Endothelial cell of umbilical vein (primary cell): ENCODE measurements at regions not wholly inside any gene's neighbourhood (a gene's known extent, or its start where the extent isn't known, plus 50 kb on each side); places are given as distances from the start of the nearest gene placed in this dataset.

Experiments
- BruUV-seq: library from RNA; stranded (reverse); fragments of 400-500 nt; replicated peaks from 2 replicates; lab custom pipeline; 2021; lab: Mats Ljungman, UMichigan
- CTCF ChIA-PET: fragments of 300-600, 350-600 bp; sonication (Branson Sonifier 250); formaldehyde crosslinking; loops from one replicate; lab custom pipeline; 2021; ENCODE audit warnings: antibody characterized with exemption, inconsistent platforms; lab: Charles Lee
- POLR2A ChIA-PET: fragments of 300-600, 350-600 bp; sonication (Branson Sonifier 250); formaldehyde crosslinking; loops from one replicate; lab custom pipeline; 2021; ENCODE audit warnings: antibody characterized with exemption, inconsistent platforms; lab: Charles Lee
- DNase-seq: peaks from one replicate; pipeline ENCODE4 v3.0.0-alpha.2; 2011; ENCODE audit warnings: low read depth, low spot score
- FAIRE-seq: peaks from 2 replicates; lab custom pipeline; 2011; peaks lifted over from hg19 to GRCh38; lab: Jason Lieb, UNC
- H2AFZ ChIP-seq: 2 replicates; pipeline ENCODE4 v1.6.0; 2012; ENCODE audit warnings: low read depth, low read length, control low read depth, inconsistent platforms
- H3K27ac ChIP-seq: 2 replicates; pipeline ENCODE4 v1.5.1; 2011; ENCODE audit warnings: low read depth, mild to moderate bottlenecking, control low read depth, low read length, moderate library complexity; ENCODE audit not compliant: insufficient read depth
- H3K27me3 ChIP-seq, 2 experiments: 2 replicates each; pipeline versions ENCODE4 v1.6.0 to v1.6.1; 2011; ENCODE audit warnings: low read length in 2 of 2, mixed read lengths in 1 of 2; ENCODE audit not compliant: control insufficient read depth in 2 of 2, insufficient read depth in 2 of 2
- H3K36me3 ChIP-seq, 2 experiments: 2 replicates in 1 of 2; 3 replicates in 1 of 2; pipeline ENCODE4 v1.5.1; 2011; ENCODE audit warnings: low read length in 2 of 2, mild to moderate bottlenecking in 1 of 2, moderate library complexity in 1 of 2; ENCODE audit not compliant: control insufficient read depth in 2 of 2, insufficient read depth in 2 of 2; ENCODE audit errors: extremely low read depth in 1 of 2
- H3K4me1 ChIP-seq: 3 replicates; pipeline ENCODE4 v1.5.1; 2011; ENCODE audit warnings: mild to moderate bottlenecking, low read length; ENCODE audit not compliant: control insufficient read depth, insufficient read depth; ENCODE audit errors: extremely low read depth
- H3K4me2 ChIP-seq: 2 replicates; pipeline ENCODE4 v1.6.1; 2011; ENCODE audit warnings: low read length, control low read depth, mixed read lengths; ENCODE audit not compliant: insufficient read depth
- H3K4me3 ChIP-seq, 3 experiments: fragments of 200-600 bp in 1 of 3; sonication (generic), shearing (Covaris generic) in 1 of 3; replicated peaks in 1 of 3; 2 replicates each; pipeline ENCODE4 v1.5.1; 2011 to 2016; ENCODE audit warnings: control low read depth in 3 of 3, low read length in 3 of 3, mild to moderate bottlenecking in 2 of 3, inconsistent platforms in 1 of 3, low read depth in 1 of 3, moderate library complexity in 1 of 3; ENCODE audit not compliant: insufficient read depth in 1 of 3
- H3K79me2 ChIP-seq: 2 replicates; pipeline ENCODE4 v1.6.0; 2012; ENCODE audit warnings: low read length, inconsistent platforms; ENCODE audit not compliant: control insufficient read depth, insufficient read depth
- H3K9ac ChIP-seq: replicated peaks from 2 replicates; pipeline ENCODE3; 2011; ENCODE audit warnings: low read length, control low read depth; ENCODE audit not compliant: insufficient read depth; ENCODE audit errors: extremely low read depth
- H3K9me1 ChIP-seq: replicated peaks from 3 replicates; pipeline ENCODE4 v1.6.0; 2011; ENCODE audit warnings: mild to moderate bottlenecking, low read length; ENCODE audit not compliant: control insufficient read depth, insufficient read depth; ENCODE audit errors: extremely low read depth
- H3K9me3 ChIP-seq: replicated peaks from 2 replicates; pipeline ENCODE4 v1.5.1; 2012; ENCODE audit warnings: low read length, inconsistent platforms; ENCODE audit not compliant: control insufficient read depth, insufficient read depth
- H4K20me1 ChIP-seq: replicated peaks from 2 replicates; pipeline ENCODE3; 2011; ENCODE audit warnings: mild to moderate bottlenecking, low read length; ENCODE audit not compliant: control insufficient read depth, insufficient read depth; ENCODE audit errors: extremely low read depth
- EZH2 ChIP-seq: IDR thresholded peaks from 2 replicates; pipeline ENCODE4 v1.6.1; 2012; ENCODE audit warnings: borderline replicate concordance, low read depth, mild to moderate bottlenecking, moderate library complexity, low read length, inconsistent platforms; ENCODE audit not compliant: severe bottlenecking
- FOS ChIP-seq: IDR thresholded peaks from 2 replicates; pipeline ENCODE4 v1.6.1; 2011; ENCODE audit warnings: mild to moderate bottlenecking, low read length, moderate library complexity, borderline replicate concordance; ENCODE audit not compliant: insufficient read depth
- GATA2 ChIP-seq: IDR thresholded peaks from 2 replicates; pipeline ENCODE4 v1.7.0; 2011; ENCODE audit warnings: low read depth, mild to moderate bottlenecking, moderate library complexity, mixed read lengths, low read length; ENCODE audit not compliant: insufficient read length, insufficient read depth
- JUN ChIP-seq: IDR thresholded peaks from 2 replicates; pipeline ENCODE4 v1.6.1; 2011; ENCODE audit warnings: borderline replicate concordance, low read depth; ENCODE audit not compliant: insufficient read length, insufficient read depth
- MYC ChIP-seq: IDR thresholded peaks from one replicate; pipeline ENCODE4 v1.6.1; 2011; ENCODE audit warnings: mild to moderate bottlenecking, low read depth, low read length
- POLR2A ChIP-seq: IDR thresholded peaks from 2 replicates; pipeline ENCODE4 v1.6.1; 2012; ENCODE audit warnings: low read depth, mild to moderate bottlenecking, control low read depth, low read length
- POLR2AphosphoS5 ChIP-seq: IDR thresholded peaks from 2 replicates; pipeline ENCODE4 v1.6.1; 2012; ENCODE audit warnings: low read depth, mild to moderate bottlenecking, control low read depth, low read length, moderate library complexity; ENCODE audit not compliant: insufficient read depth
- dilution Hi-C: fragments of 300-500 bp; cut with MboI; formaldehyde crosslinking; loops from one replicate; pipeline ENCODE4 v1.15.0; 2019; ENCODE audit warnings: low sequenced_read_pairs; ENCODE audit not compliant: extremely low pct_ligation_motif_present
- intact Hi-C: fragments of 100-400 bp; cut with micrococcal nuclease; formaldehyde crosslinking; loops from one replicate; pipeline ENCODE4 v1.10.0; 2022
- TF ChIP-seq, protein P1 (sequence below): IDR thresholded peaks from 2 replicates; pipeline ENCODE4 v1.6.1; 2011; ENCODE audit not compliant: insufficient read depth, insufficient read length
- TF ChIP-seq, protein P2 (sequence below), 2 donors: IDR thresholded peaks; 1 replicate in 1 of 2; 2 replicates in 1 of 2; pipeline ENCODE4 v1.5.1; 2011; ENCODE audit warnings: low read length in 2 of 2, mild to moderate bottlenecking in 2 of 2, moderate library complexity in 2 of 2, control low read depth in 1 of 2, inconsistent platforms in 1 of 2, low read depth in 1 of 2; ENCODE audit not compliant: insufficient read depth in 1 of 2; ENCODE audit errors: extremely low read depth in 1 of 2

DNA sequence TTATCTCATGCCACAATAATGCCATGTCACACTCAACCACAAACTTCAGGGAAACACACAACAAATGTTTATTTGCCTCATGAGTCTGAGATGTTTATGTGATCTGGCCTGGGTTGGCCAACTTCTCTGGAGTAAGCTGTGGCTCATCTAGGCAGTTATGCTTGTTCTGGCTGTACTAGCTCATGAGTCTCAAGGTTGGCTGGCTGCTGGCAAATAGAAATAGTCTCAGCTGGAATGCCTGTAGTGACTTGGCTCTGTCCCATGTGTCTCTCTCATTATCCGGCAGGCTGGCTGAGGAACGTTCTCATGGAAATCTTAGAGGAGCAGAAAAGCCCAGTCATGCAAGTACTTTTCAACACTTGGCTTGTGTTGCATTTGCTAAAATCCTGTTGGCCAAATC is 234.9 kb upstream of the CDH2 start:
- POLR2A ChIA-PET: no interaction called here
- no peak overlapping the region for H3K4me2 ChIP-seq
- no peak overlapping the region for H3K27ac ChIP-seq

More for the DNA sequence above, 234.9 kb upstream of the CDH2 start:
- no peak for DNase-seq
- no peak for FAIRE-seq
- Histone ChIP-seq H3K9ac (no peak overlapping the region), H3K9me1 (no peaks in the 10 kb centered on the region), H3K27me3 (peaks cover 0 to 3% of the 10 kb centered on the region in 2 experiments), H3K4me1 (no peaks in the 10 kb centered on the region), H3K79me2 (no peaks in the 10 kb centered on the region), H3K4me3 (no peak overlapping the region), H3K9me3 (no peaks in the 10 kb centered on the region), H3K36me3 (no peaks in the 10 kb centered on the region), H2AFZ (no peak overlapping the region), H4K20me1 (no peaks in the 10 kb centered on the region)
- CTCF ChIA-PET: no interaction called here
- no TSS peak for BruUV-seq
- dilution Hi-C loops (no loop called here), intact Hi-C loops (no loop called here)
- TF ChIP-seq POLR2AphosphoS5: no peak
- TF ChIP-seq MYC: no peak
- TF ChIP-seq GATA2: no peak
- TF ChIP-seq POLR2A: no peak
- TF ChIP-seq, protein P1, sequence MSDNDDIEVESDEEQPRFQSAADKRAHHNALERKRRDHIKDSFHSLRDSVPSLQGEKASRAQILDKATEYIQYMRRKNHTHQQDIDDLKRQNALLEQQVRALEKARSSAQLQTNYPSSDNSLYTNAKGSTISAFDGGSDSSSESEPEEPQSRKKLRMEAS: no peak
- no peak for TF ChIP-seq EZH2
- TF ChIP-seq, protein P2, sequence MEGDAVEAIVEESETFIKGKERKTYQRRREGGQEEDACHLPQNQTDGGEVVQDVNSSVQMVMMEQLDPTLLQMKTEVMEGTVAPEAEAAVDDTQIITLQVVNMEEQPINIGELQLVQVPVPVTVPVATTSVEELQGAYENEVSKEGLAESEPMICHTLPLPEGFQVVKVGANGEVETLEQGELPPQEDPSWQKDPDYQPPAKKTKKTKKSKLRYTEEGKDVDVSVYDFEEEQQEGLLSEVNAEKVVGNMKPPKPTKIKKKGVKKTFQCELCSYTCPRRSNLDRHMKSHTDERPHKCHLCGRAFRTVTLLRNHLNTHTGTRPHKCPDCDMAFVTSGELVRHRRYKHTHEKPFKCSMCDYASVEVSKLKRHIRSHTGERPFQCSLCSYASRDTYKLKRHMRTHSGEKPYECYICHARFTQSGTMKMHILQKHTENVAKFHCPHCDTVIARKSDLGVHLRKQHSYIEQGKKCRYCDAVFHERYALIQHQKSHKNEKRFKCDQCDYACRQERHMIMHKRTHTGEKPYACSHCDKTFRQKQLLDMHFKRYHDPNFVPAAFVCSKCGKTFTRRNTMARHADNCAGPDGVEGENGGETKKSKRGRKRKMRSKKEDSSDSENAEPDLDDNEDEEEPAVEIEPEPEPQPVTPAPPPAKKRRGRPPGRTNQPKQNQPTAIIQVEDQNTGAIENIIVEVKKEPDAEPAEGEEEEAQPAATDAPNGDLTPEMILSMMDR (IDR thresholded peaks at IDR 0.05; ENCODE audit: extremely low read depth in 1 of 2, insufficient read depth in 1 of 2, low read depth in 1 of 2, low read length in 2 of 2): no peak
- TF ChIP-seq JUN: no peak
- TF ChIP-seq FOS: no peak
